Skeletal muscle tissue (tissue), 3 donors: ENCODE measurements at regions not wholly inside any gene's neighbourhood (a gene's known extent, or its start where the extent isn't known, plus 50 kb on each side); places are given as distances from the start of the nearest gene placed in this dataset.

Experiments used
- H3K27ac ChIP-seq: one replicate; pipeline ENCODE4 v1.7.0; 2013; ENCODE audit warnings: mild to moderate bottlenecking, low read depth, low read length, inconsistent platforms
- H3K27me3 ChIP-seq, 3 donors: one replicate each; pipeline ENCODE4 v1.7.0; 2013; ENCODE audit warnings: low read length in 3 of 3; ENCODE audit not compliant: control insufficient read depth in 3 of 3, insufficient read depth in 3 of 3
- H3K36me3 ChIP-seq, 3 donors: one replicate each; pipeline ENCODE4 v1.7.0; 2013; ENCODE audit warnings: low read length in 3 of 3; ENCODE audit not compliant: control insufficient read depth in 3 of 3, insufficient read depth in 3 of 3
- H3K4me1 ChIP-seq, 3 donors: one replicate each; pipeline ENCODE4 v1.7.0; 2013; ENCODE audit warnings: low read length in 3 of 3, mild to moderate bottlenecking in 3 of 3; ENCODE audit not compliant: control insufficient read depth in 3 of 3, insufficient read depth in 3 of 3
- H3K4me3 ChIP-seq, 3 donors: one replicate each; pipeline ENCODE4 v1.7.0; 2013; ENCODE audit warnings: low read length in 3 of 3
- H3K9ac ChIP-seq, 3 donors: one replicate each; pipeline ENCODE4 v1.7.0; 2013; ENCODE audit warnings: low read length in 3 of 3, mild to moderate bottlenecking in 3 of 3, moderate library complexity in 2 of 3, low read depth in 1 of 3
- H3K9me3 ChIP-seq, 3 donors: one replicate each; pipeline ENCODE4 v1.7.0; 2013; ENCODE audit warnings: low read length in 3 of 3; ENCODE audit not compliant: control insufficient read depth in 3 of 3
- donor health status: Osteomylitis.

- H3K9ac ChIP-seq: no peak overlapping the region
These were observed 85.0 kb upstream of the IRX4 start for GRCh38 chr5:1967736-1968135.

DNA sequence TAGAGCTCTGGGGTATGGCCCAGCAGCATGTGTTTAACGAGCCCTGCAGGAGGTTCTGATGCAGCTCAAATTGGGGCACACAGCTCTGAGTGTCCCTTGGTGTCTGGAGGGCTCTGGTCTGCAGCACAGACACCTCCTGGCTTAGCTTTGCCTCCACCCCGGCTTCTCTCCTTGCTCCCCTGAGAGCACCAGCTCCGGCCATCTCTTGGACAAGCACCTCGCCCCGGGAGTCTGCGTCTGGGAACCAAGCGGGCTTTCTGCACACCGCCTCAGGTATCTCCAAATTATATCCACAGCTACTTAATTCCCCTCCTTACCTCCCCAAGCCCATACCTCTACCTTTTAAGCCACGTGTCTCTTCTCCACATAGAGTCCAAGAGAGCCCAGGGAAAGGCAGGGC is 83.7 kb upstream of the IRX4 start:
- no peaks in the 10 kb centered on the region for H3K4me1 ChIP-seq
- no peak overlapping the region for H3K9ac ChIP-seq
- peaks cover 13 to 23% (median 19%) of the 10 kb centered on the region in 3 donors for H3K27me3 ChIP-seq
- no peak overlapping the region for H3K4me3 ChIP-seq
- no peaks in the 10 kb centered on the region for H3K36me3 ChIP-seq
- H3K27ac ChIP-seq: no peak overlapping the region
- no peaks in the 10 kb centered on the region for H3K9me3 ChIP-seq

More at GRCh38 chr5:1967736-1968135, 85.0 kb upstream of the IRX4 start:
- Histone ChIP-seq H3K4me3 (no peak overlapping the region), H3K36me3 (no peaks in the 10 kb centered on the region), H3K27ac (no peak overlapping the region), H3K9me3 (no peaks in the 10 kb centered on the region), H3K27me3 (peaks cover 13 to 24% (median 19%) of the 10 kb centered on the region in 3 donors), H3K4me1 (no peaks in the 10 kb centered on the region)

DNA sequence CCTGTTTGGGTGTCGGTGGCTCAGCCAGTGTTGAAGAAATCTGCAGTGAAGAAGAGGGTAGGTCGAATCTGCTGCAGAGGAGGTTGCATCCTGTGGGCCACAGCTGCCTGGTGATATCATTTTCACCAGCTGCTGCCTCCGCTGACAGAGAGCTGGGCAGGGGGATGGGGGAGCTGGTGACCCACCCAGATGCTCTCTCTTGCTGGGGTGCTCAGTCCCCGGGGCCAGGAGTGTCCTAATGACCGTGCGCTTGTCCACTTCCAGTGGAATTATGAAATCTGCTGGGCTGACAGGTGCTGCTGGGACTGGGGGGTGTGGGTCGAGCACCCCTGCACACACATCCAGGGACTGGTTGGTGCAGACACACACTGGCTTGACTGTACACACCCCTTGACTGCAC is 83.2 kb upstream of the IRX4 start:
- Histone ChIP-seq H3K27me3 (peaks cover 13 to 23% (median 19%) of the 10 kb centered on the region in 3 donors), H3K9ac (no peak overlapping the region), H3K9me3 (no peaks in the 10 kb centered on the region), H3K27ac (no peak overlapping the region), H3K4me1 (no peaks in the 10 kb centered on the region), H3K36me3 (no peaks in the 10 kb centered on the region), H3K4me3 (no peak overlapping the region)

DNA sequence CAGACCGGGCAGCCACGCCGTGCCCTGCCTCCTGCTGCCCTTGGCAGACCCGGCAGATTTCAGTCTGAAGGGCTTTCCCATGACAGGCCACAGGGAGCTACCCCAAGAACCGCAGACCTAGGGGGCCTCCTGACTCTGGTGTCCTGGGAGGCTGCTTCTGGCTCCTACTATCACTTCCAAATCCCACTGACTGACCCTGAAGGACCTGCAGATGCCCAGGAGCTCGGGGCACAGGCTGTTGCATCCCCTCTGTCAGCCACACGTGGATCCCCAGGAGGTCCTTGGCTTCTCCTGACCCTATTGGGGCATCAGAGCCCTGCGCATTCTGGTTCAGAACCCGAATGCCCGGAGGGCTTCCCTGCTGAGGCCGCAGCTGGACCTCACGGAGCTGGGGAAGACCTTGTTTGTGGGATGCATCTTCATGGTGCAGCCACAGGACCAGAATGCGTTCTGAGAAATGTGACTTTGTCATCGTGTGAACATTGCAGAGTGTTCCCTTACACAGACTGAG is 81.3 kb upstream of the IRX4 start:
- no peak overlapping the region for H3K9ac ChIP-seq
- H3K36me3 ChIP-seq: no peaks in the 10 kb centered on the region
- H3K27me3 ChIP-seq: peaks cover 13 to 23% (median 19%) of the 10 kb centered on the region in 3 donors
- H3K4me1 ChIP-seq: no peaks in the 10 kb centered on the region
- no peak overlapping the region for H3K4me3 ChIP-seq
- H3K27ac ChIP-seq: no peak overlapping the region
- no peaks in the 10 kb centered on the region for H3K9me3 ChIP-seq

DNA sequence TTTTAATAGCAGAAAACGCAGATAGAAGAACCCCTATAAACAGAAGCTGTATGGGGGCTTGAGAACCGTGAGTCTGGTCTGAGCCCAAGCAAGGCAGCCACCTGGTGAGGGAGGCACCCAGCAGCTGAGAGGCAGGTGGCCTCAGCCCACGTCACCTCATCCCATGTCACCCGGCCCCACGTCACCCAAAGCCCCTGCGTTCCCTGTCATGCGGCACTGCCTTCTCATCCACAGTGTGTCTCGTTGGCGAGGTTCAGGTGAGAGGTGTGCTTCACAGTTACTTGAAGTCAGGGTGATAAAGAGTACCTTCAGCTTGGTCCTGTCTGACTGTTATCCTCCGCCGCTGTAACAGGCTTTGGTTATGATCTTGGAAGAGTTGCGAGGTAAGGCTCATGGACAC is 80.6 kb upstream of the IRX4 start:
- H3K4me1 ChIP-seq: no peaks in the 10 kb centered on the region
- no peak overlapping the region for H3K4me3 ChIP-seq
- no peaks in the 10 kb centered on the region for H3K36me3 ChIP-seq
- no peak overlapping the region for H3K27ac ChIP-seq
- no peak overlapping the region for H3K9ac ChIP-seq
- no peaks in the 10 kb centered on the region for H3K9me3 ChIP-seq
- peaks cover 13 to 23% (median 19%) of the 10 kb centered on the region in 3 donors for H3K27me3 ChIP-seq

GRCh38 chr5:1962619-1963355 is 80.1 kb upstream of the IRX4 start:
- peaks cover 13 to 23% (median 19%) of the 10 kb centered on the region in 3 donors for H3K27me3 ChIP-seq
- no peaks in the 10 kb centered on the region for H3K9me3 ChIP-seq
- no peak overlapping the region for H3K27ac ChIP-seq
- H3K9ac ChIP-seq: no peak overlapping the region
- no peak overlapping the region for H3K4me3 ChIP-seq
- H3K4me1 ChIP-seq: no peaks in the 10 kb centered on the region
- no peaks in the 10 kb centered on the region for H3K36me3 ChIP-seq

DNA sequence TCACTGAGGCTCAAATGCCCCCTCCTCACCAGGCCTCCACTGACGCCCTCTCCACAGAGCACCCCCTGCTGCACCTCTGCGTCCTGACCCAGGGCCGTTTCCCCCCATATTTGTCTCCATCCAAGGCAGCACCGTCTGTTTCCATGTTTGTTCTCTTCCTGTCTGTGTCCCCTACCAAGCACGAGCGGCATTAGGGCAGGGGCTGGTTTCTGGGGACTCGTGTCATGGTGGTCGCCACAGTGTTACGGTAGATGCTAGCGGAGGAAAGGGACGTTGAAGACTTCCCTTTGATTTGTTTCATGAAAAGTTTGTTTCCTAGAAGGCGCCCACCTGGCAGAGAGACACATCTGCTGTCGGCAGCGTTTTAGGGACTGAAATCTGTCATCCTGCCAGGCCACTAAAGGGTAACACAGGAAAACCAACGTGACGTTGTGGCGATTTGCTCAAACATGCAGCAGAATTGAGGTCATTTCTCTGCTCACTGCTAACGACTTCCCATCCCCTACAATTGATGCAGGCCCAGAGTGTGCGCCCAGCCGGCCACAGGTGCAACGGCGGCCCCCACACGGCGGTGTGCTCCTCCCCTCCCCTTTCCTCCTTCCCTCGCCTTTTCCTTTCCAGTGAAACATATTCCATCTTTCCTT is 79.3 kb upstream of the IRX4 start:
- Histone ChIP-seq H3K4me1 (no peaks in the 10 kb centered on the region), H3K9ac (no peak overlapping the region), H3K27ac (no peak overlapping the region), H3K4me3 (no peak overlapping the region), H3K36me3 (no peaks in the 10 kb centered on the region), H3K27me3 (peaks cover 11 to 23% (median 14%) of the 10 kb centered on the region in 3 donors), H3K9me3 (no peaks in the 10 kb centered on the region)

GRCh38 chr5:1961304-1961946 is 78.7 kb upstream of the IRX4 start:
- H3K27me3 ChIP-seq: peaks cover 7 to 18% (median 9%) of the 10 kb centered on the region in 3 donors
- no peak overlapping the region for H3K9ac ChIP-seq
- no peaks in the 10 kb centered on the region for H3K36me3 ChIP-seq
- H3K27ac ChIP-seq: no peak overlapping the region
- H3K4me3 ChIP-seq: no peak overlapping the region
- H3K9me3 ChIP-seq: no peaks in the 10 kb centered on the region
- H3K4me1 ChIP-seq: no peaks in the 10 kb centered on the region

DNA sequence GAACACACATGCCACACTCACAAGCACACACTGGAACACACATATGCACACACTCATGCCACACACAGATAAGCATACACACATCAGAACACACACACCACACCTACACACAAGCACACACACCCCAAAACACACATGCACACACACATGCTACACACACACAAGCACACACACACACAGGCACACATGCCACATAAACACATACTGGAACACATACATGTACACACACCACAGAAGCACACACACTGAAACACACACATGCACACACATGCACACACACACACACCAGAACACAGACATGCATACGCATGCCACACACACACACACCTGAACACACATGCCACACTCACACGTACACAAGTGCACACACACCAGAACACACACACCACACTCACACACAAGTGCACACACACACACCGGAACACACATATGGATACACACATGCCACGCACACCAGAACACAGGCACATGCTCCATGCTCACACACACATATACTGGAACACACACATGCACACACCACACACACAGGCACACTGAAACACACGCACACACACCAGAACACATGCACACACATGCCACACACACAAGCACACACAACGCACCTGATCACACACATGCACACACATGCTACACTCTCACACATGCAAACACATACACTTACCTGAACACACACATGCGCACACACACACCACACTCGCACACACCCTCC is 78.0 kb upstream of the IRX4 start:
- Histone ChIP-seq H3K4me3 (no peak overlapping the region), H3K9me3 (no peaks in the 10 kb centered on the region), H3K36me3 (no peaks in the 10 kb centered on the region), H3K9ac (no peak overlapping the region), H3K27me3 (peaks cover under 1 to 11% (median 2%) of the 10 kb centered on the region in 3 donors), H3K27ac (no peak overlapping the region), H3K4me1 (no peaks in the 10 kb centered on the region)
